NCI-H226 (cell line): ENCODE measurements at regions not wholly inside any gene's neighbourhood (a gene's known extent, or its start where the extent isn't known, plus 50 kb on each side); places are given as distances from the start of the nearest gene placed in this dataset.

ENCODE experiments used
- DNase-seq: peaks from one replicate; pipeline ENCODE4 v3.0.0-alpha.2; 2015

GRCh38 chr5:125538469-125538868, 792.0 kb upstream of the ZNF608 start:
- no peak for DNase-seq

- no peak for DNase-seq
Observed at GRCh38 chr5:125541085-125541484, 794.6 kb upstream of the ZNF608 start.

GRCh38 chr5:125549322-125549911, 803.0 kb upstream of the ZNF608 start:
- DNase-seq: no peak

- no peak for DNase-seq
Observed at GRCh38 chr5:125550274-125550673, 803.8 kb upstream of the ZNF608 start.

GRCh38 chr5:125551246-125551645, 804.8 kb upstream of the ZNF608 start:
- no peak for DNase-seq

- no peak for DNase-seq
Observed at GRCh38 chr5:125551797-125552196, 805.4 kb upstream of the ZNF608 start.

GRCh38 chr5:125552486-125552885, 806.0 kb upstream of the ZNF608 start:
- no peak for DNase-seq

GRCh38 chr5:125554355-125554754, 807.9 kb upstream of the ZNF608 start:
- DNase-seq: no peak

GRCh38 chr5:125555591-125555990, 809.2 kb upstream of the ZNF608 start:
- DNase-seq: no peak

GRCh38 chr5:125558016-125558415, 811.6 kb upstream of the ZNF608 start:
- no peak for DNase-seq

GRCh38 chr5:125558466-125558865, 812.0 kb upstream of the ZNF608 start:
- DNase-seq: no peak

- DNase-seq: peak; percentile 99
Observed at GRCh38 chr5:125559296-125559695, 812.9 kb upstream of the ZNF608 start.

GRCh38 chr5:125560476-125561225, 814.2 kb upstream of the ZNF608 start:
- DNase-seq: peak; percentile 96

- DNase-seq: no peak
Observed at GRCh38 chr5:125564317-125564975, 818.0 kb upstream of the ZNF608 start.

GRCh38 chr5:125574491-125575044, 828.1 kb upstream of the ZNF608 start:
- no peak for DNase-seq

- no peak for DNase-seq
Observed at GRCh38 chr5:125575171-125575890, 828.9 kb upstream of the ZNF608 start.

GRCh38 chr5:125575891-125576505, 829.6 kb upstream of the ZNF608 start:
- DNase-seq: no peak

- peak; percentile 31 for DNase-seq
Observed at GRCh38 chr5:125576822-125577221, 830.4 kb upstream of the ZNF608 start.

GRCh38 chr5:125578551-125578950, 832.1 kb upstream of the ZNF608 start:
- no peak for DNase-seq

- DNase-seq: no peak
Observed at GRCh38 chr5:125579182-125579581, 832.7 kb upstream of the ZNF608 start.

- no peak for DNase-seq
Observed at GRCh38 chr5:125581311-125581710, 834.9 kb upstream of the ZNF608 start.

GRCh38 chr5:125582352-125582751, 835.9 kb upstream of the ZNF608 start:
- no peak for DNase-seq
